Natural killer cell (primary cell): ENCODE measurements at regions not wholly inside any gene's neighbourhood (a gene's known extent, or its start where the extent isn't known, plus 50 kb on each side); places are given as distances from the start of the nearest gene placed in this dataset.

Experiments
- ATAC-seq, 3 donors: fragments of 150-1000 bp in 2 of 3; fragments of 200-7000 bp in 1 of 3; cut with Tn5 transposase; 1 replicate in 1 of 3; 2 replicates in 2 of 3; pipeline ENCODE4 v1.10.0; 2021; ENCODE audit warnings: mild to moderate bottlenecking in 2 of 3, moderate library complexity in 2 of 3
- DNase-seq, 2 donors: peaks; one replicate each; pipeline versions ENCODE4 v3.0.0 to v3.0.0-alpha.2; 2013 to 2021; ENCODE audit warnings: mixed read lengths in 1 of 2
- H3K27ac ChIP-seq: one replicate; pipeline ENCODE4 v1.5.1; 2013; ENCODE audit warnings: mild to moderate bottlenecking, low read length
- H3K27me3 ChIP-seq: one replicate; pipeline ENCODE4 v1.6.1; 2013; ENCODE audit warnings: low read length; ENCODE audit not compliant: control insufficient read depth, insufficient read depth
- H3K36me3 ChIP-seq: one replicate; pipeline ENCODE4 v1.6.1; 2013; ENCODE audit warnings: low read length; ENCODE audit not compliant: control insufficient read depth, insufficient read depth
- H3K4me1 ChIP-seq: one replicate; pipeline ENCODE4 v1.6.1; 2013; ENCODE audit warnings: low read length; ENCODE audit not compliant: control insufficient read depth, insufficient read depth
- H3K4me3 ChIP-seq: one replicate; pipeline ENCODE4 v1.5.1; 2013; ENCODE audit warnings: low read length
- H3K9me3 ChIP-seq: one replicate; pipeline ENCODE4 v1.6.1; 2013; ENCODE audit warnings: low read length; ENCODE audit not compliant: control insufficient read depth, insufficient read depth
- H3K27ac Mint-ChIP-seq, 2 donors: one replicate each; pipeline ENCODE4 v1.8.0; 2022; ENCODE audit warnings: mild to moderate bottlenecking in 2 of 2, mixed read lengths in 2 of 2, moderate library complexity in 1 of 2
- H3K27me3 Mint-ChIP-seq, 2 donors: one replicate each; pipeline ENCODE4 v1.8.0; 2022; ENCODE audit warnings: low read depth in 2 of 2, mixed read lengths in 2 of 2
- H3K36me3 Mint-ChIP-seq: one replicate; pipeline ENCODE4 v1.8.0; 2022; ENCODE audit warnings: mixed read lengths
- H3K4me1 Mint-ChIP-seq, 2 donors: one replicate each; pipeline ENCODE4 v1.8.0; 2022; ENCODE audit warnings: mixed read lengths in 2 of 2
- H3K4me3 Mint-ChIP-seq: one replicate; pipeline ENCODE4 v1.8.0; 2022; ENCODE audit warnings: mild to moderate bottlenecking, moderate library complexity, mixed read lengths
- H3K9me3 Mint-ChIP-seq, 2 donors: one replicate each; pipeline ENCODE4 v1.8.0; 2022; ENCODE audit warnings: mixed read lengths in 2 of 2
- WGBS: methylation state at CpG from one replicate; pipeline ENCODE4 v1.1.7; 2013; ENCODE audit warnings: missing lambda C conversion rate; ENCODE audit not compliant: insufficient coverage; 5-methylcytosine and 5-hydroxymethylcytosine counted together
- intact Hi-C: fragments of 100-400 bp; cut with micrococcal nuclease; formaldehyde crosslinking; loops from one replicate; pipeline ENCODE4 v1.14.2; 2022
- TF ChIP-seq, protein P1 (sequence below): fragments of 200-600 bp; IDR thresholded peaks from one replicate; pipeline ENCODE4 v1.8.0; 2022; ENCODE audit warnings: antibody characterized with exemption

GRCh38 chr9:106314476-106314875, 548.5 kb upstream of the ZNF462 start:
- Histone ChIP-seq H3K4me1 (peaks cover 10% of the 10 kb centered on the region), H3K27ac (peak overlapping the region; percentile 38), H3K36me3 (no peaks in the 10 kb centered on the region), H3K27me3 (no peaks in the 10 kb centered on the region), H3K9me3 (no peaks in the 10 kb centered on the region), H3K4me3 (no peak overlapping the region)
- Mint-ChIP-seq H3K4me3 (peak overlapping the region; percentile 74), H3K9me3 (no peaks in the 10 kb centered on the region), H3K36me3 (peaks cover 7% of the 10 kb centered on the region), H3K4me1 (peaks cover 63 to 82% of the 10 kb centered on the region in 2 donors), H3K27me3 (no peaks in the 10 kb centered on the region), H3K27ac (peak overlapping the region; percentile 94 to 96)
- intact Hi-C loops, result loop anchor here (5.0 to 10.0 kb wide), 2 partner anchors 103 to 860 kb away; no protein-coding TSS in a partner anchor
- DNase-seq (no peak), ATAC-seq (no peak)
- WGBS, result 100% methylated on average over 1 of the region's 1 CpG
- TF ChIP-seq, protein P1, sequence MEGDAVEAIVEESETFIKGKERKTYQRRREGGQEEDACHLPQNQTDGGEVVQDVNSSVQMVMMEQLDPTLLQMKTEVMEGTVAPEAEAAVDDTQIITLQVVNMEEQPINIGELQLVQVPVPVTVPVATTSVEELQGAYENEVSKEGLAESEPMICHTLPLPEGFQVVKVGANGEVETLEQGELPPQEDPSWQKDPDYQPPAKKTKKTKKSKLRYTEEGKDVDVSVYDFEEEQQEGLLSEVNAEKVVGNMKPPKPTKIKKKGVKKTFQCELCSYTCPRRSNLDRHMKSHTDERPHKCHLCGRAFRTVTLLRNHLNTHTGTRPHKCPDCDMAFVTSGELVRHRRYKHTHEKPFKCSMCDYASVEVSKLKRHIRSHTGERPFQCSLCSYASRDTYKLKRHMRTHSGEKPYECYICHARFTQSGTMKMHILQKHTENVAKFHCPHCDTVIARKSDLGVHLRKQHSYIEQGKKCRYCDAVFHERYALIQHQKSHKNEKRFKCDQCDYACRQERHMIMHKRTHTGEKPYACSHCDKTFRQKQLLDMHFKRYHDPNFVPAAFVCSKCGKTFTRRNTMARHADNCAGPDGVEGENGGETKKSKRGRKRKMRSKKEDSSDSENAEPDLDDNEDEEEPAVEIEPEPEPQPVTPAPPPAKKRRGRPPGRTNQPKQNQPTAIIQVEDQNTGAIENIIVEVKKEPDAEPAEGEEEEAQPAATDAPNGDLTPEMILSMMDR, result no peak

DNA sequence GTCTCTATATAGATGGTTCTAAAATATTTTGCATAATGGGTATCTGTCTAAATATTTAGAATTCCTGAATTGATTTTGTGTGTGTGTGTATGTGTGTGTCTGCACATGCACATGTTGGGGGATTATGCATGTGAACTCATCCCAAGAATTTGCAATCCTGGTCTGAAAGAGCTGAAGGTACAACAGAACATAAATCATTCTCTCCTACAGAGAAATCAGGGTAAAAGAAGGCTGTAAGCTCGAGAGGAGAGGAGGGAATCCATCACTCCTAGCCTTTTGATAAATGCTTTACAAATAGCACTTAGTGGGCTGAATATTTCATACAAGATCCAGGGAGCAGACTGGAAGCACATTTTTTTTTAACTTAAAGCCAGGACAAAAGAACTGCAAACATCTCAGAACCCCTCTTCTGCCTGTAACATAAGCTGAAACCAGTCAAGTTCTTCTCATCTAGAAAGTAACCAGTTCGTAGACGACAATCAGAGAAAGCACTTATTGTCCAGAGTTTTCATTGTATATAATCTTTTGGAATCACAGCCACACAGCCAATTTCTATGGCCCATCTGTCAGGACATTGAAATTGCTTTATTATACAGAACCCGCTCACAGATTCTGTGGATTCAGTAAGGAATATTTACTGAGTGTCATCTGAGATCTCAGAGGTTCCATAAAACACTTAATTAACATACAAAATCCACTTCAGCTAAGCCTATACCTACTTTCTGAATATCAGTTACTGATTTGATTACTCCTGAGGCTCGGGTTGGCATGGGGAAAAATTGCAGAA, 541.4 kb upstream of the ZNF462 start:
- Mint-ChIP-seq H3K4me1 (peaks cover 10 to 26% of the 10 kb centered on the region in 2 donors), H3K9me3 (no peaks in the 10 kb centered on the region), H3K27me3 (no peaks in the 10 kb centered on the region), H3K4me3 (no peak overlapping the region), H3K36me3 (no peaks in the 10 kb centered on the region), H3K27ac (no peak overlapping the region)
- ATAC-seq (no peak), DNase-seq (no peak)
- TF ChIP-seq, protein P1, result no peak
- Histone ChIP-seq H3K4me1 (peaks cover 2% of the 10 kb centered on the region), H3K9me3 (no peaks in the 10 kb centered on the region), H3K36me3 (no peaks in the 10 kb centered on the region), H3K27me3 (no peaks in the 10 kb centered on the region), H3K4me3 (no peak overlapping the region), H3K27ac (no peak overlapping the region)
- WGBS, result 96% methylated on average over 4 of the region's 5 CpGs
- intact Hi-C loops, result no loop called here

GRCh38 chr9:106322706-106323245, 540.2 kb upstream of the ZNF462 start:
- Mint-ChIP-seq H3K36me3 (no peaks in the 10 kb centered on the region), H3K9me3 (no peaks in the 10 kb centered on the region), H3K4me3 (no peak overlapping the region), H3K27me3 (no peaks in the 10 kb centered on the region), H3K4me1 (peaks cover 18 to 24% of the 10 kb centered on the region in 2 donors), H3K27ac (no peak overlapping the region)
- intact Hi-C loops, result no loop called here
- no peak overlapping the region for H3K4me3 ChIP-seq
- no peaks in the 10 kb centered on the region for H3K27me3 ChIP-seq
- DNase-seq, result no peak
- TF ChIP-seq, protein P1, result no peak
- H3K9me3 ChIP-seq, result no peaks in the 10 kb centered on the region
- no peak for ATAC-seq
- H3K4me1 ChIP-seq, result peaks cover 2% of the 10 kb centered on the region
- H3K36me3 ChIP-seq, result no peaks in the 10 kb centered on the region
- no peak overlapping the region for H3K27ac ChIP-seq
- WGBS, result 84% methylated on average over 4 of the region's 4 CpGs
